OCI-LY7 (cell line): ENCODE measurements at regions not wholly inside any gene's neighbourhood (a gene's known extent, or its start where the extent isn't known, plus 50 kb on each side); places are given as distances from the start of the nearest gene placed in this dataset.

ENCODE experiments used
- CTCF ChIP-seq: fragments of 200-600 bp; sonication (generic); conservative IDR thresholded peaks from 2 replicates; pipeline ENCODE4 v1.5.1; 2014; ENCODE audit warnings: mild to moderate bottlenecking, antibody characterized with exemption, low read length, moderate library complexity, mixed read lengths
- EZH2phosphoT487 ChIP-seq: fragments of 200-600 bp; sonication (generic); IDR thresholded peaks from 2 replicates; pipeline ENCODE4 v1.6.1; 2018; ENCODE audit warnings: low read depth, borderline replicate concordance, mild to moderate bottlenecking, mixed run types, antibody characterized with exemption, low read length, moderate library complexity, mixed read lengths

GRCh38 chr11:116126562-116126961 is 622.3 kb upstream of the CADM1 start:
- TF ChIP-seq CTCF (no peak), EZH2phosphoT487 (no peak)
